ENCODE measurements at regions not wholly inside any gene's neighbourhood (a gene's known extent, or its start where the extent isn't known, plus 50 kb on each side); places are given as distances from the start of the nearest gene placed in this dataset.

- H3K27me3 ChIP-seq, result no peaks in the 10 kb centered on the region
- H3K27ac ChIP-seq, result no peak overlapping the region
- DNase-seq (ENCODE audit: low spot score in 2 of 2), result peak in 1 of 2 donors; percentile 50
- TF ChIP-seq POLR2A (IDR thresholded peaks at IDR 0.05) (no peak), EP300 (IDR thresholded peaks at IDR 0.05) (peak in 1 of 2 donors; percentile 46)
- WGBS, 2 donors, result 47 to 49% methylated on average over 2 of the region's 2 CpGs
- no peak overlapping the region for H3K4me3 ChIP-seq
- H3K9me3 ChIP-seq, result peaks cover 0 to 13% (median 0%) of the 10 kb centered on the region in 4 donors
- no peaks in the 10 kb centered on the region for H3K36me3 ChIP-seq
- H3K4me1 ChIP-seq, result peaks cover 0 to 13% (median 0%) of the 10 kb centered on the region in 4 donors
Observed at GRCh38 chr4:52173470-52174045, 122.5 kb downstream of the SPATA18 start.

- no peak overlapping the region for H3K4me3 ChIP-seq
- TF ChIP-seq EP300 (IDR thresholded peaks at IDR 0.05) (no peak), POLR2A (IDR thresholded peaks at IDR 0.05) (no peak)
- H3K27me3 ChIP-seq, result no peaks in the 10 kb centered on the region
- WGBS, 2 donors, result 57 to 59% methylated on average over 1 of the region's 1 CpG
- no peaks in the 10 kb centered on the region for H3K9me3 ChIP-seq
- DNase-seq (ENCODE audit: low spot score in 2 of 2), result no peak
- peaks cover 0 to 10% (median 0%) of the 10 kb centered on the region in 4 donors for H3K4me1 ChIP-seq
- H3K27ac ChIP-seq, result no peak overlapping the region
- no peaks in the 10 kb centered on the region for H3K36me3 ChIP-seq
Observed at GRCh38 chr4:52187603-52188002, 136.5 kb downstream of the SPATA18 start.

- 65% methylated on average over 2 of the region's 2 CpGs for WGBS, 2 donors
- Histone ChIP-seq H3K27me3 (no peaks in the 10 kb centered on the region), H3K27ac (no peak overlapping the region), H3K36me3 (no peaks in the 10 kb centered on the region), H3K4me3 (no peak overlapping the region), H3K9me3 (no peaks in the 10 kb centered on the region), H3K4me1 (peaks cover 0 to 17% (median 0%) of the 10 kb centered on the region in 4 donors)
- DNase-seq (ENCODE audit: low spot score in 2 of 2), result no peak
- TF ChIP-seq CTCF (IDR thresholded peaks at IDR 0.05), result no peak
- no peak for TF ChIP-seq POLR2A (IDR thresholded peaks at IDR 0.05)
- TF ChIP-seq EP300 (IDR thresholded peaks at IDR 0.05), result no peak
Observed at GRCh38 chr4:52192001-52192400, 140.9 kb downstream of the SPATA18 start.

GRCh38 chr4:52192721-52193135, 141.6 kb downstream of the SPATA18 start:
- Histone ChIP-seq H3K9me3 (no peaks in the 10 kb centered on the region), H3K27ac (no peak overlapping the region), H3K4me3 (no peak overlapping the region), H3K27me3 (no peaks in the 10 kb centered on the region), H3K4me1 (peaks cover 0 to 17% (median 0%) of the 10 kb centered on the region in 4 donors), H3K36me3 (no peaks in the 10 kb centered on the region)
- 55 to 56% methylated on average over 6 of the region's 6 CpGs for WGBS, 2 donors
- TF ChIP-seq CTCF (IDR thresholded peaks at IDR 0.05), result no peak
- no peak for TF ChIP-seq POLR2A (IDR thresholded peaks at IDR 0.05)
- peak in 1 of 2 donors; percentile 49 for TF ChIP-seq EP300 (IDR thresholded peaks at IDR 0.05)
- DNase-seq (ENCODE audit: low spot score in 2 of 2), result no peak

GRCh38 chr4:52195869-52196268, 144.8 kb downstream of the SPATA18 start:
- Histone ChIP-seq H3K27me3 (no peaks in the 10 kb centered on the region), H3K4me3 (no peak overlapping the region), H3K27ac (no peak overlapping the region), H3K36me3 (no peaks in the 10 kb centered on the region), H3K4me1 (peaks cover 0 to 17% (median 0%) of the 10 kb centered on the region in 4 donors), H3K9me3 (no peaks in the 10 kb centered on the region)
- no peak for DNase-seq (ENCODE audit: low spot score in 2 of 2)
- 73 to 78% methylated on average over 5 of the region's 5 CpGs for WGBS, 2 donors
- TF ChIP-seq EP300 (IDR thresholded peaks at IDR 0.05) (no peak), POLR2A (IDR thresholded peaks at IDR 0.05) (no peak), CTCF (IDR thresholded peaks at IDR 0.05) (no peak)

- no peaks in the 10 kb centered on the region for H3K27me3 ChIP-seq
- TF ChIP-seq CTCF (IDR thresholded peaks at IDR 0.05) (no peak), POLR2A (IDR thresholded peaks at IDR 0.05) (no peak), EP300 (IDR thresholded peaks at IDR 0.05) (no peak)
- H3K9me3 ChIP-seq, result no peaks in the 10 kb centered on the region
- DNase-seq (ENCODE audit: low spot score in 2 of 2), result no peak
- no peaks in the 10 kb centered on the region for H3K36me3 ChIP-seq
- no peak overlapping the region for H3K27ac ChIP-seq
- WGBS, 2 donors, result 74 to 91% methylated on average over 1 of the region's 1 CpG
- peaks cover 0 to 16% (median 0%) of the 10 kb centered on the region in 4 donors for H3K4me1 ChIP-seq
- no peak overlapping the region for H3K4me3 ChIP-seq
Observed at GRCh38 chr4:52196606-52197130, 145.6 kb downstream of the SPATA18 start.
